ENCODE measurements at regions not wholly inside any gene's neighbourhood (a gene's known extent, or its start where the extent isn't known, plus 50 kb on each side); places are given as distances from the start of the nearest gene placed in this dataset.

- TF ChIP-seq CTCF (IDR thresholded peaks at IDR 0.05; ENCODE audit: insufficient read depth in 1 of 2, low read depth in 1 of 2, low read length in 1 of 2, severe bottlenecking in 1 of 2, unreplicated experiment in 1 of 2), result no peak
- Mint-ChIP-seq H3K9me3 (ENCODE audit: unreplicated experiment) (no peaks in the 10 kb centered on the region), H3K4me1 (ENCODE audit: low read depth, unreplicated experiment) (peaks cover 16% of the 10 kb centered on the region), H3K27me3 (ENCODE audit: insufficient read depth, unreplicated experiment) (no peaks in the 10 kb centered on the region), H3K4me3 (ENCODE audit: unreplicated experiment) (no peak overlapping the region), H3K27ac (ENCODE audit: unreplicated experiment) (no peak overlapping the region), H3K36me3 (ENCODE audit: insufficient read depth, unreplicated experiment) (no peaks in the 10 kb centered on the region)
- ChIA-PET CTCF (no interaction called here), POLR2A (no interaction called here)
- BruUV-seq (replicated peaks), result no TSS peak
- DNase-seq, result no peak
- Histone ChIP-seq H3K36me3 (ENCODE audit: control insufficient read depth, insufficient read depth, low read length) (no peaks in the 10 kb centered on the region), H3K9me3 (no peaks in the 10 kb centered on the region; the same call in 1 of the 2 replicates), H3K4me3 (ENCODE audit: low read depth, low read length) (no peak overlapping the region), H3K4me1 (peaks cover 40% of the 10 kb centered on the region), H3K27me3 (replicated peaks; ENCODE audit: control insufficient read depth, insufficient read depth, low read length) (no peaks in the 10 kb centered on the region)
- intact Hi-C loops (cut with micrococcal nuclease; ENCODE audit: unreplicated experiment), result no loop called here
These were observed 835.0 kb upstream of the COBL start for GRCh38 chr7:52151559-52151958.

GRCh38 chr7:52150952-52151351 lies 834.3 kb upstream of the COBL start:
- no peak for DNase-seq
- POLR2A ChIA-PET, result no interaction called here
- Mint-ChIP-seq H3K4me3 (ENCODE audit: unreplicated experiment) (no peak overlapping the region), H3K9me3 (ENCODE audit: unreplicated experiment) (no peaks in the 10 kb centered on the region), H3K27ac (ENCODE audit: unreplicated experiment) (no peak overlapping the region), H3K36me3 (ENCODE audit: insufficient read depth, unreplicated experiment) (no peaks in the 10 kb centered on the region), H3K27me3 (ENCODE audit: insufficient read depth, unreplicated experiment) (no peaks in the 10 kb centered on the region), H3K4me1 (ENCODE audit: low read depth, unreplicated experiment) (peaks cover 16% of the 10 kb centered on the region)
- no peaks in the 10 kb centered on the region; the same call in 1 of the 2 replicates for H3K9me3 ChIP-seq
- TF ChIP-seq CTCF (IDR thresholded peaks at IDR 0.05; ENCODE audit: insufficient read depth in 1 of 2, low read depth in 1 of 2, low read length in 1 of 2, severe bottlenecking in 1 of 2, unreplicated experiment in 1 of 2), result no peak
- no TSS peak for BruUV-seq (replicated peaks)
- H3K27me3 ChIP-seq (replicated peaks; ENCODE audit: control insufficient read depth, insufficient read depth, low read length), result no peaks in the 10 kb centered on the region
- H3K4me3 ChIP-seq (ENCODE audit: low read depth, low read length), result no peak overlapping the region
- H3K4me1 ChIP-seq, result peaks cover 46% of the 10 kb centered on the region
- H3K36me3 ChIP-seq (ENCODE audit: control insufficient read depth, insufficient read depth, low read length), result no peaks in the 10 kb centered on the region
- CTCF ChIA-PET, result no interaction called here
- intact Hi-C loops (cut with micrococcal nuclease; ENCODE audit: unreplicated experiment), result no loop called here

GRCh38 chr7:52146871-52147634 lies 830.4 kb upstream of the COBL start:
- Mint-ChIP-seq H3K36me3 (ENCODE audit: insufficient read depth, unreplicated experiment) (no peaks in the 10 kb centered on the region), H3K27ac (ENCODE audit: unreplicated experiment) (peak overlapping the region; percentile 88), H3K27me3 (ENCODE audit: insufficient read depth, unreplicated experiment) (no peaks in the 10 kb centered on the region), H3K4me1 (ENCODE audit: low read depth, unreplicated experiment) (peaks cover 16% of the 10 kb centered on the region), H3K9me3 (ENCODE audit: unreplicated experiment) (no peaks in the 10 kb centered on the region), H3K4me3 (ENCODE audit: unreplicated experiment) (peak overlapping the region; percentile 46)
- H3K4me3 ChIP-seq (ENCODE audit: low read depth, low read length), result no peak overlapping the region
- no peaks in the 10 kb centered on the region for H3K27me3 ChIP-seq (replicated peaks; ENCODE audit: control insufficient read depth, insufficient read depth, low read length)
- no peak for TF ChIP-seq CTCF (IDR thresholded peaks at IDR 0.05; ENCODE audit: insufficient read depth in 1 of 2, low read depth in 1 of 2, low read length in 1 of 2, severe bottlenecking in 1 of 2, unreplicated experiment in 1 of 2)
- no peaks in the 10 kb centered on the region for H3K9me3 ChIP-seq
- ChIA-PET POLR2A (no interaction called here), CTCF (no interaction called here)
- peaks cover 61% of the 10 kb centered on the region for H3K4me1 ChIP-seq
- H3K36me3 ChIP-seq (ENCODE audit: control insufficient read depth, insufficient read depth, low read length), result no peaks in the 10 kb centered on the region
- no TSS peak for BruUV-seq (replicated peaks)
- intact Hi-C loops (cut with micrococcal nuclease; ENCODE audit: unreplicated experiment), result loop anchor here (1.0 to 10.0 kb wide), 5 partner anchors 129 to 540 kb away; no protein-coding TSS in a partner anchor
- DNase-seq, result peak; percentile 77 to 79

All from Caco-2 (cell line).